IPS-20b (cell line): ENCODE measurements at regions not wholly inside any gene's neighbourhood (a gene's known extent, or its start where the extent isn't known, plus 50 kb on each side); places are given as distances from the start of the nearest gene placed in this dataset.
"Not testable (repeated sequence)": the region's sequence is repeated elsewhere in the genome, so short reads cannot be mapped to it uniquely, and the experiment has no call there.

Source experiments
- H3K27ac ChIP-seq: one replicate; pipeline ENCODE4 v1.5.1; 2013; ENCODE audit warnings: low read length
- H3K27me3 ChIP-seq: 2 replicates; pipeline ENCODE4 v1.6.1; 2013; ENCODE audit warnings: mild to moderate bottlenecking, low read length, inconsistent platforms; ENCODE audit not compliant: insufficient read depth
- H3K36me3 ChIP-seq: 2 replicates; pipeline ENCODE4 v1.6.1; 2013; ENCODE audit warnings: low read depth, mild to moderate bottlenecking, inconsistent platforms, low read length, moderate library complexity; ENCODE audit not compliant: insufficient read depth
- H3K4me1 ChIP-seq: 2 replicates; pipeline ENCODE4 v1.6.1; 2013; ENCODE audit warnings: mild to moderate bottlenecking, control low read depth, inconsistent platforms, low read length, moderate library complexity; ENCODE audit not compliant: insufficient read depth
- H3K4me3 ChIP-seq: 2 replicates; pipeline ENCODE4 v1.5.1; 2013; ENCODE audit warnings: mild to moderate bottlenecking, low read length, inconsistent platforms
- H3K9ac ChIP-seq: 2 replicates; pipeline ENCODE4 v1.6.1; 2013; ENCODE audit warnings: low read depth, mild to moderate bottlenecking, inconsistent platforms, low read length, moderate library complexity
- H3K9me3 ChIP-seq: 2 replicates; pipeline ENCODE4 v1.6.1; 2013; ENCODE audit warnings: mild to moderate bottlenecking, low read depth, low read length, inconsistent platforms; ENCODE audit not compliant: insufficient read depth

DNA sequence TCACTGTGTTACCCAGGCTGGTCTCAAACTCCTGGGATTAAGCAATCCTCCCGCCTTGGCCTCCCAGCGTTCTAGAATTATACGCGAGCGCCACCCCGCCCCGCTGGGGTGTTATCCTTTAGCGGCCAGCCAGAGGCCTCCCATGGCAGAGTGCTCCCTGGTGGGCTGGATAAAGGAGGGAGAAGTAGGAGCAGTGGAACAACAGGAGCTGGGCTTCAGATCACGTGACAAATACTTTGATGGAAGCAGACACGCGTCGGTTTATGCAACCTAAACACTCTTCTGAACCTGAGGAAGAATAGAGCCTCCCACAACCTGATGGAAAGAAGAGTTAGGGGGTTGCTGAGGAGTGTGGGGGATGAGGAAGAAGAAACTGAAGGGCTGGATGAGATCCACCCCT lies 2114.0 kb downstream of the TP53TG3F start:
- H3K9me3 ChIP-seq: peaks cover 90% of the 10 kb centered on the region
- no peaks in the 10 kb centered on the region for H3K27me3 ChIP-seq
- H3K9ac ChIP-seq: no peak overlapping the region
- H3K27ac ChIP-seq: no peak overlapping the region
- H3K36me3 ChIP-seq: no peaks in the 10 kb centered on the region
- no peaks in the 10 kb centered on the region for H3K4me1 ChIP-seq
- no peak overlapping the region for H3K4me3 ChIP-seq

DNA sequence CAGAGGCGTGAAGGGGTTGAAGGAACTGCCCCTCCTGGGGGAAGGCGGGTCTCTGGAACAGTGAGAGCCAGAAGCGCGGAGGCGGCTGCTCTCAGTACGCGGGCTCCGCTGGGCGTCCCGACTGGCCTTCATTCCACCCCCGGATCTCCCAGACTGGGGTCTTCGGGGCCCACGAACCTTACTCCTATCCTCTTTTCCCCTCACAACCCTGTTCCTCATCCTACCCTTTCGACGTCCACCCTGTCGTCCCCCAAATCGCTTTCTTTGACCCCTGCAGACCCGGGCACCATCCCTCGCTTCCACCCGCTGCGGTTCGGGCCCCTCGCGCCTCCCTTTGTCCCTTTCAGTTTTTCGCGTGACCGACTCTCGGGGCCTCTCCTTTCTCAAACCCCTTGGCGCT lies 2114.6 kb downstream of the TP53TG3F start:
- Histone ChIP-seq H3K4me3 (no peak overlapping the region), H3K4me1 (no peaks in the 10 kb centered on the region), H3K27me3 (no peaks in the 10 kb centered on the region), H3K36me3 (no peaks in the 10 kb centered on the region), H3K9ac (no peak overlapping the region), H3K9me3 (peaks cover 90% of the 10 kb centered on the region), H3K27ac (no peak overlapping the region)

DNA sequence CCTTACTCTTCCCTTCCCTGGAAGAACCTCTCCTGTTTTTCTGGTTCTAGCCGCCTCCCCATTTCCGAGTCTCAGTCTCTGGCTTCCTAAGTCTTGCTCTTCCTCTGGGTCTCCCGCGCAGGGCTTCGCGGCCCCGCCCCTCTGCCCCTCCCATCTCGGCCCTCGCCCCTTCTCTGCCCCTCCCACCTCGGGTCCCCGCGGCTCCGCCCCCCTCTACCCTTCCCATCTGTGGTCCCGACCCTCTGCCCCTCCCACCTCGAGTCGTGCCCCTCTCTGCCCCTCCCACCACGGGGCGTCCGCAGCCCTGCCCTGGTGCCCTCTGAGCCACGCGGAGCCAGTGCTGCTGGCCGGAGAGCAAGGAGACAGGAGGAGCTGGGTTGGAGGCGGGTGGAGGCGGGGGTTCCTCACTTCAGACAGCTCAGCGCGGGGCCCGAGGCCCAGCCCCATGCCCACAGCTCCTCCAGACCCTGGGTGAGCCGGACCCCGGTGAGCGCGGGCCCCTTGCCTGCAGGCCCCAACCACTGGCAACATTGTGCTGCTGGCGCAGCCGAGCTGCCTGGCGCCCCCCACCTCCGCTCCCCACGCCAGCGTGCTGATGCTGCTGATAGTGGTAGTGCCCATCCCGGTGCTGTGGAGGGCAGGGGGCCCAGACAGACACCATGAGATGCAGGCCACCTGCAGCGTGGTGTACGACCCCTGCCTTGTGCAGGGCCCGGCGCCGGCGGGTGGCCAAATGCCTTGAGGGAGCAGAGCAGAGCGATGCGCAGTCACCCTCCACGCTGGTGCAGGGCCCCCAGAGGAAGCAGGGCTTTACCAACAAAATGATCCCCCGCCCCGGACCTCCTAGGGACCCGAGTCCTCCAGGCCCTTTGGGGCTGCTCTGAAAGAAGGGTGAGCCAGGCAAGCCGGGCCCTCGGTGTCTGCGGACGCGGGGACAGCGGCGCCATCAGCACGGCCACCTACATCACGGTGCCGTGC lies 2115.3 kb downstream of the TP53TG3F start:
- H3K4me3 ChIP-seq: no peak overlapping the region
- H3K27me3 ChIP-seq: no peaks in the 10 kb centered on the region
- peaks cover 90% of the 10 kb centered on the region for H3K9me3 ChIP-seq
- no peak overlapping the region for H3K9ac ChIP-seq
- no peak overlapping the region for H3K27ac ChIP-seq
- no peaks in the 10 kb centered on the region for H3K4me1 ChIP-seq
- no peaks in the 10 kb centered on the region for H3K36me3 ChIP-seq

DNA sequence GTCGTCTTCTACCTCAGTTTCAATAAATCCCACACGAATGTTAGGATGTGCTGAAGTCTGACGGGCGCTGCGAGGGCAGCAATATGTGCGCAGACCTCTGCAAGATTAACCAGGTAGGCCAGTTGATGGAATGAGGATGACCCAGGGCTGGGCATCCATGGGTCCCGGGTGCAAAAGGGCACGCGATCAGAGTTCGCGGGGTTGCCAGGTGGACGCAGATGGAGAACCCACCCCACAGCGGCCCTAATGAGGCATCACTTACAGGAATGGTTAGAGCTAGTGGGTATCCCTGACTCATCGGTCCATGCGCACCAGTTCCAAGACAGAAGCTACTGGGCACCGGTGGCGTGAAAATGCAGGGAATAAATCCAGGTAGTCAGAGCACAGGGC lies 2116.0 kb downstream of the TP53TG3F start:
- Histone ChIP-seq H3K9me3 (peaks cover 90% of the 10 kb centered on the region), H3K27ac (no peak overlapping the region), H3K9ac (no peak overlapping the region), H3K27me3 (no peaks in the 10 kb centered on the region), H3K36me3 (no peaks in the 10 kb centered on the region), H3K4me1 (no peaks in the 10 kb centered on the region), H3K4me3 (no peak overlapping the region)

DNA sequence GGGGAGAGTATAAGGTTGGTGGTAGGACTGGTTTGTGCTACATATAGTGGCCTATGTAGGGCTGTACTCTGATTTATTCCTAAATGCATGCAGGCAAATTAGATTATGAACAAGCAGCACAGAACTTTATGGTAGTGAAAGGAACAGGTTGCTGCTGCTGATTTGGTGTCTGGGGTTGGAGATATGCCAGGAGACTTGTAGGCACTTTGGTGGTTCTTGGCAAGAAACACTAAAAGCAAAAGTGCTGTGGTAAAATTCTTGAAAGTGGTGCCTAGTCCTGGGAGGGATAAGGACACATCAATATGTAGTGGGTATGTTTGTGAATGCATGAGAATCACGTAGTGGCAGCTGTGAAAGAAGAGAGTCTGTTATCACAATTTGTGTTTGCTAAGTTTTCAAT lies 2126.0 kb downstream of the TP53TG3F start:
- Histone ChIP-seq H3K36me3 (no peaks in the 10 kb centered on the region), H3K9me3 (peaks cover 81% of the 10 kb centered on the region), H3K4me1 (no peaks in the 10 kb centered on the region), H3K4me3 (no peak overlapping the region), H3K27ac (no peak overlapping the region), H3K27me3 (no peaks in the 10 kb centered on the region), H3K9ac (no peak overlapping the region)

DNA sequence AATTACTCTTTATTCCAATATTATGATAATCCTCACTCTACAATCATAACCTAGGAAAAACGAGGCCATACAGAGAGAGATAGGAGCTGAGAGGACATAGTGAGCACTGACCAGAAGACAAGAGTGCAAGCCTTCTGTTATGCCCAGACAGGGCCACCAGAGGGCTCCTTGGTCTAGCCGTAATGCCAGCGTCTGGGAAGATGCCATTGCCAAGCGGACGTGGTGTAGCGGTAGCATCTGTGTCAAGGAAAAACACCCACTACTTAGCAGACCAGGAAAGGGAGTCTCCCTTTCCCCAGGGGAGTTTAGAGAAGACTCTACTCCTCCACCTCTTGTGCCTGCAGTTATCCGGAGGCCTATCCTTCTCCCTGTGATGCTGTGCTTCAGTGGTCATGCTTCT lies 2131.5 kb downstream of the TP53TG3F start:
- not testable (repeated sequence) for H3K4me3 ChIP-seq, H3K27ac ChIP-seq, H3K27me3 ChIP-seq, H3K36me3 ChIP-seq, H3K4me1 ChIP-seq, H3K9ac ChIP-seq
- H3K9me3 ChIP-seq: peaks cover 79% of the 10 kb centered on the region

DNA sequence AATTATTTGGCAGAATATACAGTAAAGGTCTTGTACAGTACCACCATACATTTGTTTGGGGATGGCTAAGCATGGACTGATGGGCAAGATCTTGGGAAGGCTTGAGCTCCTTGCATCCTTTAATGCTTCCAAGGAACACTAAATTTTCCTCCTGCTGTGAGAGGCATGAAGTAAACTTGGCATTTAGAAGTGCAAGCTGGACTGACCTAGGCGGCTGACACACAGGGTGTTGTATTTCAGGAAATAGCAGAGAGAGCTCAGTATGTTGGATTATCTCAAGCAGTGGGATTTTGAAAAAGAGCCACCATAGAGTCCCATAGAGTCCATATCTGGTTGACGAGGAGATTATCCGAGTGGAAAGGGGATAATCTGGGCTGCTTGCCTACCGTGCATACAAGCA lies 2137.1 kb downstream of the TP53TG3F start:
- peaks cover 80% of the 10 kb centered on the region for H3K9me3 ChIP-seq
- H3K27me3 ChIP-seq: no peaks in the 10 kb centered on the region
- H3K4me1 ChIP-seq: no peaks in the 10 kb centered on the region
- H3K36me3 ChIP-seq: no peaks in the 10 kb centered on the region
- no peak overlapping the region for H3K4me3 ChIP-seq
- H3K27ac ChIP-seq: no peak overlapping the region
- H3K9ac ChIP-seq: no peak overlapping the region

DNA sequence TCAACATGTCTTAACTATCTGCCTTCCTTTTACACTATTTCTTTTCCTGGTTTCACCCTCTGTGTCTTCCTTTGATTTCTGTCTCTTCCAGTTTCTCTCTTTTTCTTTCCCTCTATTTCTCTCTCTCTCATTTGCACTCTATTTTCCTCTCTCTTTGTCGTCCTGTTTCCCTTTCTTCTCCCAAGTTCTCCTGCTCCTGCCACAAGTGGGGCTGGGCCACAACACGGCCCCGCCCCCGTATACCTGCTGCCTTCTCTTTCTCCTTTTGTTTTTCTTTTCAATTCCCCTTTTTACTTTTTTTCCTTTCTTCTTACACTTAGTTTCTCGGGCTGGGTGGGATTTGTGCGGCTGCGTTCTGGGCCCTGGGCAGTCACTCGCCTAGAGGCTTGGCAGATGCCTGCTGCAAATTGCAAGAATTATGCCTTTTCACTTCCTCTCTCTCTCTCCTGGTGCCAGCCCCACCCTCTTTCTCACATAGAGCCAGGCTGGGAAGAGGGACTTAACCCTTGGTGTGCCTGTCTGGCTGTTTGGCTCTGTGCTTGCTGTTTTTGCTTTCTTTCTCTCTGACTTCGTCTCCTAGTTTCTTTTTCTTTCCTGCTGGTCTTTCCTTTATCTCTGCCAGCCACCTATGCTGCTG lies 2139.4 kb downstream of the TP53TG3F start:
- Histone ChIP-seq H3K4me3 (no peak overlapping the region), H3K9ac (no peak overlapping the region), H3K36me3 (no peaks in the 10 kb centered on the region), H3K27me3 (no peaks in the 10 kb centered on the region), H3K27ac (no peak overlapping the region), H3K9me3 (peaks cover 80% of the 10 kb centered on the region), H3K4me1 (no peaks in the 10 kb centered on the region)

DNA sequence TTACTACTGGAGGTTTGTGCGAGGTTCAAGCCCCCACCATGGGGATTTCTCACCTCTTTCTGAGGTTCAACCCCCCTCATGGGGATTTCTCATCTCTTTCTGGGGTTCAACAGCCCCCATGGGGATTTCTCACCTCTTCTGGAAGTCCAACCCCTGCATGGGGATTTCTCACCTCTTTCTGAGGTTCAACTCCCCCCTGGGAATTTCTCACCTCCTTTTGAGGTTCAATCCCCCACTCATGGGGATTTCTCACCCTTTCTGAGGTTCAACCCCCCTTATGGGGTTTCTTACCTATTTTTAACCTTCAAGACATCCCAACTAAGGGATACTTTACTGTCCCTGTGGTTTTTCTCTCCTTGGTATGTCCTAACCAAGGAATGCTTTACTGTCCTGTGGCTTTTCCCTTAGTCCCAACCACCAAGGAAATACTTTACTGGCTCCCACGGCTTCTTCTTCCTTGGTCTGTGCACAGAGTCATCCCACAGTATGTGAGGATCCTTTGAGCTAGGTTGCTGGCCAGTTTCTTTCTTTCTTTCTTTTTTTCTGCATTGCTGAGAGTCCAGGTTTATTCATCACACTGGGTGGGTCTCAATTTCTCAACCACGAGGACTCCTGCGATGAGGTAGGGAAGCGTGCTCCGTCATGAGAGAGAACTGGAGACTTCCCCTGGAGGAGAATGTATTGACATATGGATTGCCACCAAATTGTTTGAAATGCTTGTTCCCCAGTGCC lies 2140.2 kb downstream of the TP53TG3F start:
- peaks cover 82% of the 10 kb centered on the region for H3K9me3 ChIP-seq

DNA sequence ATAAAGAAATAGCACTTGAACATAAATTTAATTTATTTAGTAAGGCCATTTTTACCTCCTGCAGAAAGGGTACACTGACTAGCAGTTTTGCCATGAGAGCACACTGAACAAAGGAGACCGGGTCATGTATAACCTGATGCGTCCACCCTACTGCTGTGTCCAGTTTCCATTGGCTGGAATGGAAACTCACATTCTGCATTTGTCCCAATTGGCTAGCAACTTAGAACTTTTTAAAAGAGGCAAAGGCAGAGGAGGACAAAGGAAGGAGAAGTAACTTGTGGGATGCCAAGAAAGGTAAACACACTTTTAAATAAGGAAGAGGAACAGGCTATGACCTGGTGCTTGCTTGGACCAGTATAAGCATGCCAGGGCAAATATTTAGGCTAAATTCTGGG lies 2140.7 kb downstream of the TP53TG3F start:
- H3K4me3 ChIP-seq, H3K4me1 ChIP-seq, H3K36me3 ChIP-seq, H3K9ac ChIP-seq, H3K27me3 ChIP-seq, H3K27ac ChIP-seq: not testable (repeated sequence)
- H3K9me3 ChIP-seq: peaks cover 87% of the 10 kb centered on the region

More for the DNA sequence above, 2140.2 kb downstream of the TP53TG3F start:
- no peak overlapping the region for H3K9ac ChIP-seq
- H3K36me3 ChIP-seq: no peaks in the 10 kb centered on the region
- H3K27ac ChIP-seq: no peak overlapping the region
- H3K4me3 ChIP-seq: no peak overlapping the region
- no peaks in the 10 kb centered on the region for H3K27me3 ChIP-seq
- no peaks in the 10 kb centered on the region for H3K4me1 ChIP-seq

DNA sequence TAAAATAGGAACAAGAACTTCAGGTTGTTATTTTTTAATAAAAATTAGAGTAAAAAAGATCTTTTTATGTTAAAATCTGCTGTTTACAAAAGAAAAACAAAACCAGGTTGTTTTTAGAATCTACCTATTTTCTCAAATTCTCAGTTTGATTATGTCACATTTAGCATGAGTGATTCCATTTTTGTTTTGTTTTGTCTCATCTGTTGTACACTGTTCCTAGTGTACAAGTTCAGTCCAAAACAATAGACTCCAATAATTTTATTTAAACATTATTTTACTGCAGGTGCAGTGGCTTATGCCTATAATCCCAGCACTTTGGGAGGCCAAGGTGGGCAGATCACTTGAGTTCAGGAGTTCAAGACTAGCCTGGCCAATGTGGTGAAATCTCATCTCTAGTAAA lies 2142.7 kb downstream of the TP53TG3F start:
- no peaks in the 10 kb centered on the region for H3K36me3 ChIP-seq
- peaks cover 86% of the 10 kb centered on the region for H3K9me3 ChIP-seq
- no peak overlapping the region for H3K27ac ChIP-seq
- H3K27me3 ChIP-seq: no peaks in the 10 kb centered on the region
- no peak overlapping the region for H3K4me3 ChIP-seq
- H3K4me1 ChIP-seq: no peaks in the 10 kb centered on the region
- no peak overlapping the region for H3K9ac ChIP-seq
